ENCODE measurements at regions not wholly inside any gene's neighbourhood (a gene's known extent, or its start where the extent isn't known, plus 50 kb on each side); places are given as distances from the start of the nearest gene placed in this dataset.

DNA sequence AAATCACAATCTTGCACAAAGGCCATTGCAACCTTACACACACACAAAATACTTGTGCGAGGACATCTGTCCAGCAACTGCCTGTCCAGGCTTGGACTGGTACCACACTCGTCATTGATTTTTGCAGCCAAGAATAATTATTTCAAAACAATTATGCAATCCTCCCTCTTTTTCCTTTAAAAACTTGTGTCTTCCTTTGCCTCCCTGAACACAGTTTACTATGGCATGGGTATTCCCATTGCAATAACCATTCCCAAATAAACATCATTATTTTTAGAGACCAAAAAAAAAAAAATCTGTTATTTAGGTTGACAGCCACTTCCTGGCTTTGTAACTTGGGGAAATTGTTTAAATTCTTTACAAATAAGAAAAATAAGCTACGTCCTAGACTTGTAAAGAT is 54.0 kb downstream of the C11orf91 start:
- no peak for DNase-seq (ENCODE audit: low spot score)

GRCh38 chr11:33646168-33646567 is 54.5 kb downstream of the C11orf91 start:
- DNase-seq (ENCODE audit: low spot score): no peak

DNA sequence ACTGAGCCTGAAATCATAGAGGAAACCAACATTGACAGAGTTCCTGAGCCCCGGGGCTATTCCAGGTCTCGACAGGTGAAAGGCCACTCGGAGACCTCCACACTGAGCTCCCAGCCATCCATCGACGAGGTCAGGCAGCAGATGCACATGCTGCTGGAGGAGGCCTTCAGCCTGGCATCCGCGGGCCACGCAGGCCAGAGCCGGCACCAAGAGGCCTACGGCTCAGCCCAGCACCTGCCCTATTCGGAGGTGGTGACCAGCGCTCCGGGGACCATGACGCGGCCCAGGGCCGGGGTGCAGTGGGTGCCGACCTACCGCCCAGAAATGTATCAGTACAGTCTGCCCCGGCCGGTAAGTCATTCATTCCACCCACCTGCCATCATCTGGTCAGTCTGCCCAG is 54.9 kb downstream of the C11orf91 start:
- DNase-seq (ENCODE audit: low spot score): no peak

- no peak for DNase-seq (ENCODE audit: low spot score)
Observed at GRCh38 chr11:33643167-33643824, 57.3 kb downstream of the C11orf91 start.

DNA sequence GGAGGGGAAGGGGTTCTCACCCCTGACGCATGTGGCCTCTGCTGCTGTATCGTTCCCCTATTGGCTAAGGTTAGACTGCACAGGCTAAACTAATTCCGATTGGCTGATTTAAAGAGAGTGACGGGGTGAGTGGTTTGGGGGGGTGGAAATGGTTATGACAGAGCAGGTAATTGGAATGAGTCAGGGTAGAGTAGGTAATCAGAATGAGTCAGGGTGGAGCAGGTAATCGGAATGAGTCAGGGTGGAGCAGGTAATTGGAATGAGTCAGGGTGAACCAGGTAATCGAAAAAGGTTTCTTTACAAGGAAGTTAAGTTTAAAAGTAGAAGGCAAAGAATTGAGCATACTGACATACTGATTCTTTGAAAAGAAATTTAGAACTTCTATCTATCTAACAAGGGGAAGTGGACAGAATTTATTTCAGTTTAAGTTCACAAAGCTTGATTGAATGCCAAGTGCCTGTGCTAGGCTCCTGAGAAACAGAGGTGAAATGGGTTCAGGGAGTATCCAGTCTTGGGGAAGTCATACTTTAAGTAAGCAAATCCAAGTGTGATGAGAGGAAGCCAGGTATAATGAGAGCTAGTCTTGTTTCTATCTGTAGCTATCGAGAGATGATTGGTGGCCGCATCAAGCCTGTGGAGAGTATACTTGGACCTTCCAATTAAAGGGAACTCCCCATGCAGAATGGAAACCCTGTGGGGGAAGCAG is 58.0 kb downstream of the C11orf91 start:
- DNase-seq (ENCODE audit: low spot score): no peak

DNA sequence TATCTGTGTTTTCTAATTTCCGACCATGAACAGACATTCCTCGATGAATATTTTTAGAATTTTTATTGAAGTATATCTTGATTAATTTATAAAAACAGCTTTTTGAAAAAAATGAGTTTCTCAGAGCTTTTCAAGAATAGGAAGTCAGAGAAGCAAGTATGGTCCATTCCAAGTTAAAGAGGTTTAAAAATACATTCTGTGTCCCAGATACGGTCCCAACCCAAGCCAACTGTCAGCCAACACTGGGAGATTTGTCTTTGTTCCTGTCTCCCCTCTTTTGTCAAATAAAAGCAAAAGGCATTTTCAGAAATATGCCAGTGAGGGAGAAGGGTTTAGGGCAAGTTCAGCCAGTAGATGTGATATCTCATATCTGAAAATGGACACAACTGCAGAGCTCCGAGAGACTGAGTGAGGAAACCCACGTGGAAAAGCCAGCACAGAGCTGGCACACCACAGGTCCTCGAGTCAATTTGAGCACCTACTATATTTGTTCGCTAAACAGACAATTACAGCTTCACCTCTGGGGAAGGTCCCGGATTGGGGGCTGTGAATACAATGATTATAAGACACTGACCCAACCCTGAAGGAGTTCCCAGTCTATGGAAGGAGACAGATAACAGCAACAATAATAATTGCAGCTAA is 59.8 kb downstream of the C11orf91 start:
- DNase-seq (ENCODE audit: low spot score): no peak

DNA sequence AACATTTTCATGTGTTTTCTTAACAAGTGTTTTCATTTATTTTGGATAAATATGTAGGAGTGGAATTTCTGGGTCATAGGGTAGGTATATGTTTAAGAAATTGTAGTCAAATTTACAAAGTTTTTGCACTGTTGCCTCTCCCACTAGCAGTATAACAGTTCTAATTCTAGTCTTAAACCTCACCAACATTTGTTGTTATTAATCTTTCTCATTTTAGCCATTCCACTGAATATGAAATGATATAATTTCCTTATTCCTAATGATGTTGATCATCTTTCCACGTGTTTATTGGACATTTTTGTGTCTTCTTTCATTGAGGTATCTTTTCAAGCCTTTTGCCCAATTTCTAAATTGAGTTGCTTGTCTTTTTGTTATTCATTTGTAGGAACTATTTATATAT is 62.0 kb downstream of the C11orf91 start:
- no peak for DNase-seq (ENCODE audit: low spot score)

DNA sequence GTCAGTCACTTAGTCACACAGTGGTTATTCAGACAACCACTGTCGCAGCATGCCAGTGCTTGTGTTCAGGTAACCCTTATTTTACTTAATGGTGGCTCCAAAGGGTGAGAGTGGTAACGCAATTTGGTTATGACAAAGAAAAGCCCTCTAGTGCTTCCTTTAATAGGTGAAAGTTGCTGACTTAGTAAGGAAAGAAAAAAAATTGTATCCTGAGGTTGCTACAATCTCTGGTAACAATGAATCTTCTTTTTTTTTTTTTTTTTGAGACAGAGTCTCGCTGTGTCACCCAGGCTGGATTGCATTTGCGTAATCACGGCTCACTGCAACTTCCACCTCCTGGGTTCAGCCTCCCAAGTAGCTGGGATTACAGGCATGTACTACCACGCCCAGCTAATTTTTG is 64.5 kb downstream of the C11orf91 start:
- no peak for DNase-seq (ENCODE audit: low spot score)

- peak; percentile 77 for DNase-seq (ENCODE audit: low spot score)
Observed at GRCh38 chr11:33635161-33635560, 65.5 kb downstream of the C11orf91 start.

DNA sequence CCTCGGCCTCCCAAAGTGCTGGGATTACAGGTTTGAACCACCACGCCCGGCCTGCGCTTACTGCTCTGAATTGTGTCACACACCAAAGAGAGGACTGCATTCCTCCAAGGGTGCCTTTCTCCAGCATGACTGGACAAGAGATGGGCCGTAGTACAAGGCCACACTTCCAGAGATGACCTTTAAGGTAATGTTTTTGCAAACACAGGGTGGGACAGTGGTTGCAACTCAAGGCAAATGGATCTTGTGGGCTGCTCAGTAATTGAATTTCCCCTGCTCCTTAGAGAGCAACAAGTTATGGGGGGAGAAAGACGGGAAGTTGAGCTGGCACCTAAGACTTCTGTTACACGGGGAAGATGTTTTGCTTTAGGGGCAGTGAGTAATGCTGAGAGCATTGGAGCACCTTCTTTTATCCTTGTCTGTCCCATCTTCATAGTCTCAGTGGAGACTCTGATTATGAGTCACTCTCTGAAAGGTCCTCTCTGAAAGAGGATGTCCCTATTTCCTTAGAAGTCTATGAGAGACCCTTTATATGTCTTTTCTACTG is 66.3 kb downstream of the C11orf91 start:
- DNase-seq (ENCODE audit: low spot score): peak; percentile 32

DNA sequence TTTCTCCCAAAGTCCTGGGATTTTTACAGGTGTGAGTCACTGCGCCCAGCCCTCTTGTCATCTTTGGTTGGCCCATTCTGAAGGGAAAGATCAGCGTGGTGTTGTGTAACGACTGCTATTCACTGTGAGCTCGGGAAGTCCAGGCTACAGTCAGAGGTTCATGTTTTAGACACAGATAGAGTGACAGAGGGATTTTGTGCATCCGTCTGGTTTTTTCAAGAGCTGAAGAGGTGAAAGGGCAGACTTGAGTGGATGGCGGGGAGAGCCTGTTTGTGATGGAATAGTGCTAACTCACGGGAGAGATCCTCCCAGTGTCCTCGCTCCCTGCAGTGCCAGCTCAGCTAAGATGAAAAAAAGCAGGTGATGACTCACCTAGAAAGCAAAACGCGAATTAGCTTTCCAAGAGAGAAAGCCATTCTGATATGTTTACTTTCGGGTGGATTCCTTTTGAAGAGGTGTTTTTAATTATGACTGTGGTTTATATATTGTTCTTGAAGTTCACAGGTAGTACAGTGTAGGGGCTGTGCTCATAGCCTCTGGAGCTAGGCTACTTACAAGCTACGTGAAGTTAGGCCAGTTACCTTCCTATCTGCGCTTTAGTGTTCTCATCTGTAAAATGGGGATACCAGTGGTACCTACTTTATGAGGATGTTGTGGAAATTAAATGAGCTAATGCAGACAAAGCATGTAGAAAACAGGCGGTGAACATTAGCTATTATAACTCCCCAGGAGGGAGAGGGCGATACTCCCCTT is 67.2 kb downstream of the C11orf91 start:
- peak; percentile 54 for DNase-seq (ENCODE audit: low spot score)

GRCh38 chr11:33631749-33632091 is 68.9 kb downstream of the C11orf91 start:
- no peak for DNase-seq (ENCODE audit: low spot score)

- DNase-seq (ENCODE audit: low spot score): peak; percentile 30
Observed at GRCh38 chr11:33630936-33631748, 69.5 kb downstream of the C11orf91 start.

GRCh38 chr11:33624083-33624482 is 76.5 kb downstream of the C11orf91 start:
- no peak for DNase-seq (ENCODE audit: low spot score)

GRCh38 chr11:33622806-33623205 is 77.8 kb downstream of the C11orf91 start:
- no peak for DNase-seq (ENCODE audit: low spot score)

- DNase-seq (ENCODE audit: low spot score): peak; percentile 59
Observed at GRCh38 chr11:33622186-33622585, 78.4 kb downstream of the C11orf91 start.

DNA sequence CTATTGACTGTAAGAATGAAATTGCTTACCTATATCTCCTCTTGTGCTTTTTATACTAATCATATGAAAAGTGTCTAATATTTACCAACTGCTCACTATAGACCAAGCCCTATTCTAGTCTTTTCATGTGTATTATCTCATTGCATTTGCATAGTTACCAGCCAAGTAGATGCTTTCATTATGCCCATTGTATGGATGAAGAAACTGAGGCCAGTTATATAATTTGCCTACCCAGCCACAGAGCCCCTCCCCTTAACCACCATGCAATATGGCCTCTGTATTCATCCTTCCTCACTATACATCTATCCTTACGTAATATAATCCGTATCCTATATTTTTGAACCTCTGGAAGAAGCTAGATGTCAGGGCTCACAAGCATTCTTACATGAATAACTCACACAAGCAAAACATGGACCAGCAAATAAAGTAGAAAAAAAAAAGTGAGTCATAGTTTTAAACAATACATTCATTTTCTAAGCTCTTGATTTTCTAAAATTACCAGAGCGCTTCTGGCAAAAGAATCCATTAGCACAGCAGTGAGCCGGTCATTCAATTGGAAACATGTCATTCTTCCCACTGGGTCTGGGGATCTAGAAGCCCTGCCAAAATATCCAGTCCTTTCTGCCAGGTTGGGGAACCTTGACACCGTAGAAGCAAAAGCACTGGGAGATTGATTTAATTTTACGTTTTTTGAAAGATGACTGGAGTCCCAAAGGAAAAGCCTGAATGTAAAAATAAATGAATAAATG is 80.0 kb downstream of the C11orf91 start:
- peak; percentile 20 for DNase-seq (ENCODE audit: low spot score)

GRCh38 chr11:33618956-33619355 is 81.7 kb downstream of the C11orf91 start:
- no peak for DNase-seq (ENCODE audit: low spot score)

- no peak for DNase-seq (ENCODE audit: low spot score)
Observed at GRCh38 chr11:33618351-33618710, 82.3 kb downstream of the C11orf91 start.

- no peak for DNase-seq (ENCODE audit: low spot score)
Observed at GRCh38 chr11:33617672-33618350, 82.8 kb downstream of the C11orf91 start.
